ENCODE measurements at regions not wholly inside any gene's neighbourhood (a gene's known extent, or its start where the extent isn't known, plus 50 kb on each side); places are given as distances from the start of the nearest gene placed in this dataset.

GRCh38 chr2:38466876-38467767, 90.0 kb upstream of the ATL2 start:
- no peak for DNase-seq (ENCODE audit: extremely low read depth, low read depth)
- H3K4me3 ChIP-seq (replicated peaks; ENCODE audit: low read depth, low read length) = no peak overlapping the region
- no peak for TF ChIP-seq CTCF (IDR thresholded peaks at IDR 0.05; ENCODE audit: low read depth, low read length, missing control alignments)

- H3K4me3 ChIP-seq (replicated peaks; ENCODE audit: low read depth, low read length) = no peak overlapping the region
- DNase-seq (ENCODE audit: extremely low read depth, low read depth) = no peak
Observed at GRCh38 chr2:38466409-38466808, 89.3 kb upstream of the ATL2 start.

GRCh38 chr2:38465789-38466127, 88.7 kb upstream of the ATL2 start:
- TF ChIP-seq CTCF (IDR thresholded peaks at IDR 0.05; ENCODE audit: low read depth, low read length, missing control alignments) = peak; percentile 55
- no peak for DNase-seq (ENCODE audit: extremely low read depth, low read depth)
- no peak overlapping the region for H3K4me3 ChIP-seq (replicated peaks; ENCODE audit: low read depth, low read length)

More at GRCh38 chr2:38466409-38466808, 89.3 kb upstream of the ATL2 start:
- no peak for TF ChIP-seq CTCF (IDR thresholded peaks at IDR 0.05; ENCODE audit: low read depth, low read length, missing control alignments)

GRCh38 chr2:38464971-38465788, 88.1 kb upstream of the ATL2 start:
- H3K4me3 ChIP-seq (replicated peaks; ENCODE audit: low read depth, low read length) = no peak overlapping the region
- DNase-seq (ENCODE audit: extremely low read depth, low read depth) = no peak
- no peak for TF ChIP-seq CTCF (IDR thresholded peaks at IDR 0.05; ENCODE audit: low read depth, low read length, missing control alignments)

GRCh38 chr2:38463752-38464151, 86.7 kb upstream of the ATL2 start:
- H3K4me3 ChIP-seq (replicated peaks; ENCODE audit: low read depth, low read length) = no peak overlapping the region
- TF ChIP-seq CTCF (IDR thresholded peaks at IDR 0.05; ENCODE audit: low read depth, low read length, missing control alignments) = no peak
- DNase-seq (ENCODE audit: extremely low read depth, low read depth) = no peak

GRCh38 chr2:38462121-38462661, 85.1 kb upstream of the ATL2 start:
- H3K4me3 ChIP-seq (replicated peaks; ENCODE audit: low read depth, low read length) = no peak overlapping the region
- DNase-seq (ENCODE audit: extremely low read depth, low read depth) = peak; percentile 81
- no peak for TF ChIP-seq CTCF (IDR thresholded peaks at IDR 0.05; ENCODE audit: low read depth, low read length, missing control alignments)
